HEK293T (cell line): ENCODE measurements at regions not wholly inside any gene's neighbourhood (a gene's known extent, or its start where the extent isn't known, plus 50 kb on each side); places are given as distances from the start of the nearest gene placed in this dataset.

Experiments
- FOXA1 ChIP-seq: fragments of 450-650 bp; IDR thresholded peaks from 2 replicates; pipeline ENCODE4 v1.6.1; 2016; ENCODE audit warnings: mild to moderate bottlenecking
- FOXK2 ChIP-seq: fragments of 450-650 bp; IDR thresholded peaks from 2 replicates; pipeline ENCODE4 v1.6.1; 2016; ENCODE audit warnings: mild to moderate bottlenecking
- NFRKB ChIP-seq: fragments of 450-650 bp; IDR thresholded peaks from 2 replicates; pipeline ENCODE4 v1.6.1; 2016; ENCODE audit warnings: mild to moderate bottlenecking, moderate library complexity
- SP1 ChIP-seq: fragments of 450-650 bp; IDR thresholded peaks from 2 replicates; pipeline ENCODE4 v1.6.1; 2017
- SUZ12 ChIP-seq: fragments of 450-650 bp; IDR thresholded peaks from 2 replicates; pipeline ENCODE4 v1.6.1; 2016; ENCODE audit warnings: mild to moderate bottlenecking
- TARDBP ChIP-seq: fragments of 450-650 bp; IDR thresholded peaks from 2 replicates; pipeline ENCODE4 v1.6.1; 2016

DNA sequence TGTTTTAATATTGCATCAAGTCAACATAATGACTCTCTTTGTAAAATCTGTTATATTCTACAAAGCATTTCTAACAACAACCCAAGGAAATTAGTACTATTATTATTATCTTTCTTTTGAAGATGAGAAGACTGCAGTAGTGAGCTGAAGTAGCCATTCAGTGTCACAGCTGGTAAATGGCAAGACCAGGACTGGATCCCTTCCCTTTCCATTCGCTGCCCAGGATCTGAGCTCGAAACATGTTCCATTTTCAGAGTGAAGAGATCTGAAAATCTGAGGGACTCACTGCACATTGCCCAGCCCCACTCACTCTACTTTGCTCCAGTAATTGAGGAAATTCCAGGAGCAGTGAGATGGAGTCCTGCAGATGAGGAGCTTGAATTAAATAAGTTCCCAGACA is 240.0 kb upstream of the BLID start:
- TF ChIP-seq TARDBP (no peak), NFRKB (no peak), SUZ12 (no peak), FOXA1 (no peak), SP1 (no peak), FOXK2 (no peak)
